Liver (tissue), 8 donors: ENCODE measurements at regions not wholly inside any gene's neighbourhood (a gene's known extent, or its start where the extent isn't known, plus 50 kb on each side); places are given as distances from the start of the nearest gene placed in this dataset.

ENCODE experiments used
- DNase-seq: peaks from one replicate; pipeline ENCODE4 v3.0.0-alpha.2; 2017; ENCODE audit warnings: low spot score
- H3K27ac ChIP-seq, 2 donors: one replicate each; pipeline ENCODE4 v1.7.0; 2013; ENCODE audit warnings: inconsistent platforms in 2 of 2, low read length in 2 of 2, control low read depth in 1 of 2, low read depth in 1 of 2, mild to moderate bottlenecking in 1 of 2
- H3K27me3 ChIP-seq, 4 donors: one replicate each; pipeline versions ENCODE4 v1.6.1 to v1.7.0; 2013; ENCODE audit warnings: low read length in 3 of 4, inconsistent platforms in 1 of 4, mild to moderate bottlenecking in 1 of 4, moderate library complexity in 1 of 4; ENCODE audit not compliant: control insufficient read depth in 4 of 4, insufficient read depth in 4 of 4
- H3K36me3 ChIP-seq, 4 donors: one replicate each; pipeline versions ENCODE4 v1.6.1 to v1.7.0; 2013; ENCODE audit warnings: low read length in 3 of 4, mild to moderate bottlenecking in 3 of 4, low read depth in 1 of 4, moderate library complexity in 1 of 4; ENCODE audit not compliant: control insufficient read depth in 4 of 4, insufficient read depth in 3 of 4
- H3K4me1 ChIP-seq, 4 donors: one replicate each; pipeline versions ENCODE4 v1.6.1 to v1.7.0; 2013; ENCODE audit warnings: low read length in 3 of 4, mild to moderate bottlenecking in 3 of 4, moderate library complexity in 1 of 4; ENCODE audit not compliant: control insufficient read depth in 4 of 4, insufficient read depth in 4 of 4
- H3K4me3 ChIP-seq, 3 donors: one replicate each; pipeline versions ENCODE4 v1.6.1 to v1.7.0; 2013; ENCODE audit warnings: low read length in 3 of 3, control low read depth in 1 of 3, low read depth in 1 of 3, mild to moderate bottlenecking in 1 of 3
- H3K9ac ChIP-seq, 2 donors: one replicate each; pipeline ENCODE4 v1.7.0; 2013; ENCODE audit warnings: low read length in 2 of 2, mild to moderate bottlenecking in 2 of 2, moderate library complexity in 2 of 2, control low read depth in 1 of 2, low read depth in 1 of 2
- H3K9me3 ChIP-seq, 4 donors: one replicate each; pipeline versions ENCODE4 v1.6.1 to v1.7.0; 2013; ENCODE audit warnings: low read length in 3 of 4; ENCODE audit not compliant: control insufficient read depth in 4 of 4
- CTCF ChIP-seq: fragments of 150-350 bp; IDR thresholded peaks from 2 replicates; pipeline ENCODE4 v1.5.1; 2017; ENCODE audit warnings: improper control_type of control experiment, low read depth, low read length; ENCODE audit not compliant: missing input control
- GABPA ChIP-seq, 2 donors: IDR thresholded peaks in 1 of 2; conservative IDR thresholded peaks in 1 of 2; 2 replicates each; pipeline ENCODE4 v1.6.1; 2016; ENCODE audit warnings: antibody characterized with exemption in 2 of 2, mild to moderate bottlenecking in 1 of 2, moderate library complexity in 1 of 2
- HNF4A ChIP-seq, 2 donors: conservative IDR thresholded peaks; 2 replicates each; pipeline ENCODE4 v1.6.1; 2016; ENCODE audit warnings: antibody characterized with exemption in 2 of 2, mild to moderate bottlenecking in 2 of 2
- HNF4G ChIP-seq: IDR thresholded peaks from 2 replicates; pipeline ENCODE4 v1.6.1; 2016; ENCODE audit warnings: antibody characterized with exemption
- JUND ChIP-seq, 2 donors: IDR thresholded peaks; 2 replicates each; pipeline ENCODE4 v1.6.1; 2016; ENCODE audit warnings: antibody characterized with exemption in 2 of 2
- MAX ChIP-seq: IDR thresholded peaks from 2 replicates; pipeline ENCODE4 v1.6.1; 2016; ENCODE audit warnings: antibody characterized with exemption
- NR2F2 ChIP-seq: IDR thresholded peaks from 2 replicates; pipeline ENCODE4 v1.6.1; 2016; ENCODE audit warnings: antibody characterized with exemption
- RAD21 ChIP-seq, 2 donors: IDR thresholded peaks; 2 replicates each; pipeline ENCODE4 v1.6.1; 2016; ENCODE audit warnings: antibody characterized with exemption in 2 of 2, mild to moderate bottlenecking in 2 of 2
- REST ChIP-seq: IDR thresholded peaks from 2 replicates; pipeline ENCODE4 v1.6.1; 2016; ENCODE audit warnings: antibody characterized with exemption, mild to moderate bottlenecking
- YY1 ChIP-seq: IDR thresholded peaks from 2 replicates; pipeline ENCODE4 v1.6.1; 2016; ENCODE audit warnings: antibody characterized with exemption, mild to moderate bottlenecking
- ZBTB33 ChIP-seq: IDR thresholded peaks from 2 replicates; pipeline ENCODE4 v1.6.1; 2016; ENCODE audit warnings: antibody characterized with exemption
- WGBS: extraction: QIAGEN DNeasy Blood & Tissue Kit; methylation state at CpG from one replicate; pipeline ENCODE4 v1.1.7; 2013; 5-methylcytosine and 5-hydroxymethylcytosine counted together
- donor health status: healthy.
- donor health status: healthy.
- donor health status: healthy.
- donor health status: healthy.
- donor health status: healthy.

- H3K4me3 ChIP-seq, result no peak overlapping the region
- no peak overlapping the region for H3K9ac ChIP-seq
- no peaks in the 10 kb centered on the region for H3K27me3 ChIP-seq
- no peaks in the 10 kb centered on the region for H3K36me3 ChIP-seq
- TF ChIP-seq HNF4G (no peak), RAD21 (IDR thresholded peaks at IDR 0.05) (no peak), MAX (no peak)
- no peaks in the 10 kb centered on the region for H3K4me1 ChIP-seq
- DNase-seq, result no peak
- no peaks in the 10 kb centered on the region for H3K9me3 ChIP-seq
- H3K27ac ChIP-seq, result no peak overlapping the region
These were observed 513.2 kb upstream of the SULF2 start for GRCh38 chr20:48298433-48298832.

GRCh38 chr20:48295966-48296421 lies 510.7 kb upstream of the SULF2 start:
- Histone ChIP-seq H3K4me1 (no peaks in the 10 kb centered on the region), H3K27me3 (no peaks in the 10 kb centered on the region), H3K9ac (no peak overlapping the region), H3K36me3 (no peaks in the 10 kb centered on the region), H3K27ac (no peak overlapping the region), H3K9me3 (no peaks in the 10 kb centered on the region), H3K4me3 (no peak overlapping the region)
- TF ChIP-seq JUND (IDR thresholded peaks at IDR 0.05), result no peak
- no peak for TF ChIP-seq NR2F2
- no peak for TF ChIP-seq ZBTB33
- TF ChIP-seq GABPA (IDR thresholded peaks at IDR 0.05 in 1 of 2, conservative IDR thresholded peaks at IDR 0.05 in 1 of 2), result no peak
- TF ChIP-seq CTCF, result no peak
- TF ChIP-seq YY1, result no peak
- TF ChIP-seq HNF4G, result no peak
- TF ChIP-seq HNF4A (conservative IDR thresholded peaks at IDR 0.05), result no peak
- TF ChIP-seq MAX, result no peak
- no peak for TF ChIP-seq REST
- no peak for TF ChIP-seq RAD21 (IDR thresholded peaks at IDR 0.05)
- no peak for DNase-seq
- WGBS, result 57% methylated on average over 6 of the region's 6 CpGs
